Heart left ventricle (tissue), 13 donors: ENCODE measurements at regions not wholly inside any gene's neighbourhood (a gene's known extent, or its start where the extent isn't known, plus 50 kb on each side); places are given as distances from the start of the nearest gene placed in this dataset.

Experiments
- CTCF ChIP-seq, 12 donors: fragments of 200-600 bp; sonication (generic) in 4 of 12; IDR thresholded peaks; one replicate each; pipeline versions ENCODE4 v1.5.0 to v1.8.0; 2018 to 2022; ENCODE audit warnings: antibody characterized with exemption in 12 of 12, mild to moderate bottlenecking in 5 of 12
- POLR2A ChIP-seq, 2 donors: fragments of 450-650 bp; IDR thresholded peaks; one replicate each; pipeline ENCODE4 v1.6.1; 2017; ENCODE audit warnings: antibody characterized with exemption in 2 of 2, mild to moderate bottlenecking in 2 of 2, moderate library complexity in 2 of 2
- donor health status: ischemic (EF 13 %, LVEDD 7.1; RV severe dilation, severe dysfunction).
- donor health status: DM: no; HTN: yes; CAD: no.
- donor health status: DM: no; HTN: no; CAD: no.
- donor health status: ischemic (EF 25% LVEDD 6.9; RV normal size, moderate dysfunction).
- donor health status: ischemic (EF 25% LVEDD 5.7; RV mildly dilated, moderate dysfunction).
- donor health status: ischemic (EF 35%, LVEDD 5.7; RV mildly dilated, moderate dysfunction).
- donor health status: nonischemic (EF 11% LVEDD 7.7; RV severe dilation, severe dysfunction).
- donor health status: DM: yes; HTN: yes; CAD: no.
- donor health status: PGD.
- donor health status: ischemic (EF 29% LVEDD 5.4; RV normal size, mild dysfunction).
- donor health status: nonischemic (EF 23%, LVEDD 6.1; RV moderate dilation, normal function).

GRCh38 chr20:21571841-21572690, 58.2 kb upstream of the NKX2-2 start:
- TF ChIP-seq CTCF (IDR thresholded peaks at IDR 0.05) (peak; percentile 74 to 89 (median 84)), POLR2A (IDR thresholded peaks at IDR 0.05) (no peak)
